Peyer's patch (tissue), 4 donors: ENCODE measurements at regions not wholly inside any gene's neighbourhood (a gene's known extent, or its start where the extent isn't known, plus 50 kb on each side); places are given as distances from the start of the nearest gene placed in this dataset.

ENCODE experiments used
- DNase-seq, 3 donors: peaks; one replicate each; pipeline ENCODE4 v3.0.0-alpha.2; 2017 to 2019
- H3K27ac ChIP-seq, 4 donors: fragments of 200-600 bp; sonication (generic); one replicate each; pipeline ENCODE4 v1.5.1; 2016 to 2019
- H3K27me3 ChIP-seq, 2 donors: fragments of 200-600 bp; sonication (generic); one replicate each; pipeline ENCODE4 v1.5.1; 2019
- H3K36me3 ChIP-seq, 3 donors: fragments of 200-600 bp; sonication (generic); one replicate each; pipeline ENCODE4 v1.5.1; 2016 to 2019
- H3K4me1 ChIP-seq, 4 donors: fragments of 200-600 bp; sonication (generic); one replicate each; pipeline ENCODE4 v1.5.1; 2016 to 2019
- H3K4me3 ChIP-seq, 4 donors: fragments of 200-600 bp; sonication (generic); 1 replicate in 3 of 4; 2 replicates in 1 of 4; pipeline ENCODE4 v1.5.1; 2016 to 2019; ENCODE audit warnings: mild to moderate bottlenecking in 1 of 4
- H3K9me3 ChIP-seq, 4 donors: fragments of 200-600 bp; sonication (generic); one replicate each; pipeline ENCODE4 v1.5.1; 2016 to 2019; ENCODE audit warnings: mild to moderate bottlenecking in 1 of 4
- POLR2A ChIP-seq, 2 donors: fragments of 450-650 bp; IDR thresholded peaks; one replicate each; pipeline ENCODE4 v1.5.1; 2017; ENCODE audit warnings: antibody characterized with exemption in 2 of 2, mild to moderate bottlenecking in 2 of 2, moderate library complexity in 2 of 2
- TF ChIP-seq, protein P1 (sequence below), 6 experiments: fragments of 450-650 bp in 4 of 6; fragments of 200-600 bp in 2 of 6; sonication (generic) in 1 of 6; IDR thresholded peaks; one replicate each; pipeline ENCODE4 v1.5.1; 2017 to 2019; ENCODE audit warnings: antibody characterized with exemption in 6 of 6, mild to moderate bottlenecking in 3 of 6, moderate library complexity in 1 of 6

DNA sequence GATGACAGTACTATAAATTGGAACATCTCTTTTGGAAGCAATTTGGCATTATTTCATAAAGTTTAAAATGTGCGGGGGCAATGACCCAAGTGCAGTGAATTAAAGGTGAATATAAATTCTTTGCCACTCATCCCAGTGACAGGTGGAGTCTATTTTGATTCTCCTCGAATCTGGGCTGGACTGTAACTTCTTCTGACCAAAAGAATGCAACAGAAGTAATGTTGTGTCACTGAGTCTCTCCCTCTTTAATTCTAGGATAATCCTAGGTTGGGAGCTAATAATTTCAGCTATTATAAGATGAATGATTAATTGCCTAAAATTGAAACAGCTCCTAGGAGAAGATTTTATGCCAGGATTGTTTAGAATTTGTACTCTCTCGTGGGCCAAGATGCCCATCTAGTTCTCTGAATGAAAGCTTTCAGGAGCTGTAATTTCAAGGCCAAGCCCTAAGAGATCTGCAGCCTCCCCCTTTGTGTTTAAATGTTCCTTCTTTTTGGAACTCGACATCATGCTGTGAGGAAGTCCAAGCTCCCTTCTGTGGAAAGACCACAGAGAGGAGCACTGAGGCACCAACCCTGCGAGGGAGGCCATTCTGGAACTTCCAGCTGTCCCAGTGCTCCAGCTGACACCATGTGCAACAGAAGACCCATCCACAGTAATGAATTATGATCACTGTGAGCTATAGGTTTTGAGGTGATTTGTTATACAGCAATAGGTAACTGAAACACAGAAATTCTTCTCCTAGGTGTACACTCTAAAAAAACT, 208.1 kb downstream of the COPRS start:
- no peaks in the 10 kb centered on the region for H3K4me1 ChIP-seq
- no peaks in the 10 kb centered on the region for H3K27me3 ChIP-seq
- H3K27ac ChIP-seq = no peak overlapping the region
- DNase-seq = no peak
- no peaks in the 10 kb centered on the region for H3K36me3 ChIP-seq
- H3K4me3 ChIP-seq = no peak overlapping the region
- H3K9me3 ChIP-seq = no peaks in the 10 kb centered on the region
- TF ChIP-seq POLR2A (IDR thresholded peaks at IDR 0.05) = no peak
- TF ChIP-seq, protein P1, sequence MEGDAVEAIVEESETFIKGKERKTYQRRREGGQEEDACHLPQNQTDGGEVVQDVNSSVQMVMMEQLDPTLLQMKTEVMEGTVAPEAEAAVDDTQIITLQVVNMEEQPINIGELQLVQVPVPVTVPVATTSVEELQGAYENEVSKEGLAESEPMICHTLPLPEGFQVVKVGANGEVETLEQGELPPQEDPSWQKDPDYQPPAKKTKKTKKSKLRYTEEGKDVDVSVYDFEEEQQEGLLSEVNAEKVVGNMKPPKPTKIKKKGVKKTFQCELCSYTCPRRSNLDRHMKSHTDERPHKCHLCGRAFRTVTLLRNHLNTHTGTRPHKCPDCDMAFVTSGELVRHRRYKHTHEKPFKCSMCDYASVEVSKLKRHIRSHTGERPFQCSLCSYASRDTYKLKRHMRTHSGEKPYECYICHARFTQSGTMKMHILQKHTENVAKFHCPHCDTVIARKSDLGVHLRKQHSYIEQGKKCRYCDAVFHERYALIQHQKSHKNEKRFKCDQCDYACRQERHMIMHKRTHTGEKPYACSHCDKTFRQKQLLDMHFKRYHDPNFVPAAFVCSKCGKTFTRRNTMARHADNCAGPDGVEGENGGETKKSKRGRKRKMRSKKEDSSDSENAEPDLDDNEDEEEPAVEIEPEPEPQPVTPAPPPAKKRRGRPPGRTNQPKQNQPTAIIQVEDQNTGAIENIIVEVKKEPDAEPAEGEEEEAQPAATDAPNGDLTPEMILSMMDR (IDR thresholded peaks at IDR 0.05) = no peak

DNA sequence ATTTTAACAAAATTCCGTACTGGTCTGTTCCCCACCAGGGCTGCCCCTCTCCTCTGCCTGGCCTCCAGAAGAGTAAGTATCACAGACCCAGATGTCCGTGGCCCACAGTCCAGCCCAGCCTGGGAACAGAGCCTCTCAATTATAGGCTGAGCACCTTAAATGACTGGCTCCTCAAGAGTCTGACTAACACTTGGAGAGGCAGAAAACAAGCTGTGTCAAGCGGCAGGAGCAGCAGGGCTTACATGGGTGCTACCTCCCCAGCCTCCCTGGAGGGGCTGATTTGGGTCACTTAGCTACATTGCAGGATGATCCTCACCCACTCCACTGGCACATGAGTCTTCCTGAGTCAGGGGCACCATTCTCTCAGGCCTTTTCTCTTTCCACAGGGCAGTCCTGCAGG, 209.7 kb downstream of the COPRS start:
- no peaks in the 10 kb centered on the region for H3K36me3 ChIP-seq
- H3K9me3 ChIP-seq = peaks cover 0 to 5% (median 0%) of the 10 kb centered on the region in 4 donors
- no peak for DNase-seq
- H3K4me1 ChIP-seq = no peaks in the 10 kb centered on the region
- H3K27ac ChIP-seq = no peak overlapping the region
- no peak overlapping the region for H3K4me3 ChIP-seq
- H3K27me3 ChIP-seq = no peaks in the 10 kb centered on the region
- no peak for TF ChIP-seq POLR2A (IDR thresholded peaks at IDR 0.05)
- TF ChIP-seq, protein P1 (IDR thresholded peaks at IDR 0.05) = no peak

DNA sequence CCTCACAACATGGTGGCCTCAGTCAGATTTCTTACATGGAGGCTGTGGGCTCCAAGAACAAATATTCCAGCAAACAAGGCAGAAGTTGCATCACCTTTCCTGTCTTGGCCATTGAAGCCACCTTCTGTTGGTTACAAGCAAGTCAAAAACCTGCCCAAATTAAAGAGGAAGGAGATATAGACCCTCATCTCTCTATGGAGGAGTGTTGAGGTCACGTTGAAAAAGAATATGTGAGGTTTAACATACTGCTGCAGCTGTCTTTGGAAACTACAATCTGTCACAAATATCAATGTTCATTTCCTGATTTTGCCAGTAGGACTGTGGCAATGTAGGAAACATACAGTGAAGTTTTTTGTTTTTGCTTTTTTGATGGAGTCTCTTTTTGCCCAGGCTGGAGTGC, 211.4 kb downstream of the COPRS start:
- Histone ChIP-seq H3K27me3 (no peaks in the 10 kb centered on the region), H3K9me3 (peaks cover 0 to 5% (median 0%) of the 10 kb centered on the region in 4 donors), H3K4me1 (no peaks in the 10 kb centered on the region), H3K36me3 (no peaks in the 10 kb centered on the region), H3K4me3 (no peak overlapping the region), H3K27ac (no peak overlapping the region)
- DNase-seq = no peak
- TF ChIP-seq, protein P1 (IDR thresholded peaks at IDR 0.05) = no peak
- TF ChIP-seq POLR2A (IDR thresholded peaks at IDR 0.05) = no peak

DNA sequence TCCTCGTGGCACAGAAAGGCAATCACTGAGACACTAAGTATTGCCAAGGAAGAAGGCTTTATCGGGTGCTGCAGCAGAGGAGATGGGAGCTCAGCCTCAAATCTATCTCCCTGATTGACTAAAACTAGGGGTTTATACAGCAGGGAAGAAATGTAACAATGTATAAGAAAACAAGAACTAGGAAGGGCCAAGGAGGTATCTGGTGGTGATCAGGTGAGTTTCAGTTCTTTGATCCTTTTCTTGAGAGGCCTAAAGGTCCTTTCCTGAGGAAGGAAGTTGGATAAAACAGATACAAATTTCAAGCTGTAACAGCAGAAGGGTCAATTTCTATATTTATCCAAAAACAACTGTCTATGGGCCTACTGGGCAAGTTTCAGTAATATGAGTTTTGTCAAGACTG, 212.4 kb downstream of the COPRS start:
- Histone ChIP-seq H3K36me3 (no peaks in the 10 kb centered on the region), H3K27me3 (no peaks in the 10 kb centered on the region), H3K4me3 (no peak overlapping the region), H3K9me3 (peaks cover 0 to 5% (median 0%) of the 10 kb centered on the region in 4 donors), H3K4me1 (no peaks in the 10 kb centered on the region), H3K27ac (no peak overlapping the region)
- TF ChIP-seq, protein P1 (IDR thresholded peaks at IDR 0.05) = no peak
- TF ChIP-seq POLR2A (IDR thresholded peaks at IDR 0.05) = no peak
- no peak for DNase-seq

DNA sequence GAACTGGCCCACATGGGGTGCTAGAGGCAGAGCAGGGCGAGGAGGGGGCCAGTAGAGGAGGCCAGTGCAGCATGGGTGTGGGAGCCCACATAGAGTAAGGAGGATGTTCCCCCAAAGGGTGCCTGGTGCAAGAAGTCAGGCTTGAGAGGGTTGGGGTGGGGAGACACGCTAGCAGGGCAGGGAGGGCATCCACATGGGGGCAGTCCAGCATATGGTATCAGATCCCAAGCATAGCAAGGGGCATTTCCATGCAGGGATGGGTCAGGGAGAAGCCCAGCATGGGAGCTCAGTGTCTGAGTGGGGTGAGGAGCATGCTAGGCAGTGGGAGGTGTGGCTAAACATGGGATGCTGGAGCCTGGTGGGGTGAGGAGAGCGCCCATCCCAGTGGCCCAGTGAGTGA, 213.7 kb downstream of the COPRS start:
- no peak overlapping the region for H3K27ac ChIP-seq
- no peaks in the 10 kb centered on the region for H3K27me3 ChIP-seq
- H3K4me3 ChIP-seq = no peak overlapping the region
- peaks cover 0 to 5% (median 0%) of the 10 kb centered on the region in 4 donors for H3K9me3 ChIP-seq
- no peak for DNase-seq
- H3K4me1 ChIP-seq = no peaks in the 10 kb centered on the region
- no peaks in the 10 kb centered on the region for H3K36me3 ChIP-seq
- TF ChIP-seq POLR2A (IDR thresholded peaks at IDR 0.05) = no peak
- TF ChIP-seq, protein P1 (IDR thresholded peaks at IDR 0.05) = no peak
